GM12891 (cell line): ENCODE measurements at regions not wholly inside any gene's neighbourhood (a gene's known extent, or its start where the extent isn't known, plus 50 kb on each side); places are given as distances from the start of the nearest gene placed in this dataset.

Source experiments
- PAX5 ChIP-seq: IDR thresholded peaks from 2 replicates; pipeline ENCODE4 v1.6.1; 2011; ENCODE audit warnings: low read length, moderate library complexity, mild to moderate bottlenecking; ENCODE audit not compliant: insufficient read depth, severe bottlenecking
- POLR2A ChIP-seq: IDR thresholded peaks from 2 replicates; pipeline ENCODE4 v1.6.1; 2011; ENCODE audit warnings: low read depth, low read length, control low read depth
- POLR2AphosphoS5 ChIP-seq: IDR thresholded peaks from 2 replicates; pipeline ENCODE4 v1.6.1; 2011; ENCODE audit warnings: low read depth, low read length, control low read depth
- POU2F2 ChIP-seq: IDR thresholded peaks from 2 replicates; pipeline ENCODE4 v1.6.1; 2011; ENCODE audit warnings: low read depth, mild to moderate bottlenecking, control low read depth, low read length, moderate library complexity
- SPI1 ChIP-seq: IDR thresholded peaks from 2 replicates; pipeline ENCODE4 v1.6.1; 2011; ENCODE audit warnings: low read depth, low read length, control low read depth
- TAF1 ChIP-seq: IDR thresholded peaks from 2 replicates; pipeline ENCODE4 v1.6.1; 2011; ENCODE audit warnings: low read depth, low read length, control low read depth

DNA sequence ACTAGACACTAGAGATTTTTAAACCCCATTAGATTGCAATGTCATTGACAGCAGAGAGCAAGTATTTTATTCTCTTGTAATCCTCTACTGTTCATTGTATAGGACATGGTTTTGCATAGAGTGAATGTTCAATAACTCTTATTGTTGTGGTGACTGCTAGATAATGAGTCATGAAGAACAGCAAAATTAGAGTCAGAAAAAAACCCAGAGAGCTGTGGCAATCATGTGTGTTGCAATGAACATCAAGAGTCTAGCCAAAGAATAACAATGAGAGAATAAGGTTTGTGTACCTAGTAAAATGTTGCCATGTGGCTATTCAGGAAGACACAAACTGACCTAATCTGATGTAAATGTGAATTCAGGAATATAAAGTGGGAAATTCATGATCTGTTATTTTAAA lies 684.0 kb downstream of the DSC3 start:
- TF ChIP-seq POLR2AphosphoS5 (no peak), POLR2A (no peak), TAF1 (no peak), SPI1 (no peak), PAX5 (no peak), POU2F2 (no peak)
